ENCODE measurements at regions not wholly inside any gene's neighbourhood (a gene's known extent, or its start where the extent isn't known, plus 50 kb on each side); places are given as distances from the start of the nearest gene placed in this dataset.

DNA sequence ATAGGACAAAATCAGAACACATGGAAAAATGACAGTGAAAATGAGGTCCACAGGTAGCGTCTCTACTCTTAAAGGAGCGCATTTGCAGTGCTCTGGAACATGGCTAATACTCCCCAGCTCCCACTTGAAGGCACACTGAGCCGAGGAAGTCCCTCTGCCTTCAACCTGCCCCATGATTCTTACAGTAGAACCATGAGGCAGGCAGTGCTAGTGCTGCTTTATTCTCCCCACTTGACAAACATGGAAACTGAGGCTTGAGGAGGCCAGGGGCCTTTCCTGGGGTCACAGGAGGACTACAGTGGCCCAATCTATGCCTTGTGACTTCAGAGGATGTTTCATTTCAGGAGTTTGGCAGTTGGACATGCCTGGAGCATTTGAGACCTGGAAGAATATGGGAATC lies 244.1 kb upstream of the MAF start:
- TF ChIP-seq, protein P1, sequence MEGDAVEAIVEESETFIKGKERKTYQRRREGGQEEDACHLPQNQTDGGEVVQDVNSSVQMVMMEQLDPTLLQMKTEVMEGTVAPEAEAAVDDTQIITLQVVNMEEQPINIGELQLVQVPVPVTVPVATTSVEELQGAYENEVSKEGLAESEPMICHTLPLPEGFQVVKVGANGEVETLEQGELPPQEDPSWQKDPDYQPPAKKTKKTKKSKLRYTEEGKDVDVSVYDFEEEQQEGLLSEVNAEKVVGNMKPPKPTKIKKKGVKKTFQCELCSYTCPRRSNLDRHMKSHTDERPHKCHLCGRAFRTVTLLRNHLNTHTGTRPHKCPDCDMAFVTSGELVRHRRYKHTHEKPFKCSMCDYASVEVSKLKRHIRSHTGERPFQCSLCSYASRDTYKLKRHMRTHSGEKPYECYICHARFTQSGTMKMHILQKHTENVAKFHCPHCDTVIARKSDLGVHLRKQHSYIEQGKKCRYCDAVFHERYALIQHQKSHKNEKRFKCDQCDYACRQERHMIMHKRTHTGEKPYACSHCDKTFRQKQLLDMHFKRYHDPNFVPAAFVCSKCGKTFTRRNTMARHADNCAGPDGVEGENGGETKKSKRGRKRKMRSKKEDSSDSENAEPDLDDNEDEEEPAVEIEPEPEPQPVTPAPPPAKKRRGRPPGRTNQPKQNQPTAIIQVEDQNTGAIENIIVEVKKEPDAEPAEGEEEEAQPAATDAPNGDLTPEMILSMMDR (IDR thresholded peaks at IDR 0.05), result no peak
- no peak for TF ChIP-seq POLR2A (IDR thresholded peaks at IDR 0.05)
